Loucy (cell line): ENCODE measurements at regions not wholly inside any gene's neighbourhood (a gene's known extent, or its start where the extent isn't known, plus 50 kb on each side); places are given as distances from the start of the nearest gene placed in this dataset.

Experiments
- EZH2phosphoT487 ChIP-seq: fragments of 200-600 bp; IDR thresholded peaks from 2 replicates; pipeline ENCODE4 v1.6.1; 2018; ENCODE audit warnings: antibody characterized with exemption, mild to moderate bottlenecking, moderate library complexity, borderline replicate concordance
- TF ChIP-seq, protein P1 (sequence below): fragments of 200-600 bp; sonication (generic); conservative IDR thresholded peaks from 2 replicates; pipeline ENCODE4 v1.5.1; 2014; ENCODE audit warnings: mild to moderate bottlenecking, antibody characterized with exemption, low read length

DNA sequence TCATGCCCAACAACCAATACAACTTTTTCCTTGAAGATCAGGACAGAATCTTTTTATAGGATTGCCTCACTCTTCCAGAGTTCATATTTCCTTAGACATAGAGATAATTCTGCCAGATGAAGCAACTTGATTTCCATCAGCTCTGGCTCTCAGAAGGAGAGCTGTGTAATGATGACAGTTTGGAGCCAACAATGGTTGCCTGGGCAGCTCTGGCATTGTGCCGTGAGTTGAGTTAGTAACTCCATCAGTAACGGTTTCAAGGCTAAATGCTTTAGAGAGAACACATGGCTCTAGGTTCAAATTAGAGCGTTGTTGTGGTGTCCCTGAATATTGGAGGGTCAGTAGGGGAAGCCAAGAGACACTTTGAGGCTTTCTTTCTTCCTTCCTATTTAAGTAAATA is 501.7 kb upstream of the SEL1L start:
- TF ChIP-seq, protein P1, sequence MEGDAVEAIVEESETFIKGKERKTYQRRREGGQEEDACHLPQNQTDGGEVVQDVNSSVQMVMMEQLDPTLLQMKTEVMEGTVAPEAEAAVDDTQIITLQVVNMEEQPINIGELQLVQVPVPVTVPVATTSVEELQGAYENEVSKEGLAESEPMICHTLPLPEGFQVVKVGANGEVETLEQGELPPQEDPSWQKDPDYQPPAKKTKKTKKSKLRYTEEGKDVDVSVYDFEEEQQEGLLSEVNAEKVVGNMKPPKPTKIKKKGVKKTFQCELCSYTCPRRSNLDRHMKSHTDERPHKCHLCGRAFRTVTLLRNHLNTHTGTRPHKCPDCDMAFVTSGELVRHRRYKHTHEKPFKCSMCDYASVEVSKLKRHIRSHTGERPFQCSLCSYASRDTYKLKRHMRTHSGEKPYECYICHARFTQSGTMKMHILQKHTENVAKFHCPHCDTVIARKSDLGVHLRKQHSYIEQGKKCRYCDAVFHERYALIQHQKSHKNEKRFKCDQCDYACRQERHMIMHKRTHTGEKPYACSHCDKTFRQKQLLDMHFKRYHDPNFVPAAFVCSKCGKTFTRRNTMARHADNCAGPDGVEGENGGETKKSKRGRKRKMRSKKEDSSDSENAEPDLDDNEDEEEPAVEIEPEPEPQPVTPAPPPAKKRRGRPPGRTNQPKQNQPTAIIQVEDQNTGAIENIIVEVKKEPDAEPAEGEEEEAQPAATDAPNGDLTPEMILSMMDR: no peak
- no peak for TF ChIP-seq EZH2phosphoT487
